C1 segment of cervical spinal cord (tissue), 14 donors: ENCODE measurements at regions not wholly inside any gene's neighbourhood (a gene's known extent, or its start where the extent isn't known, plus 50 kb on each side); places are given as distances from the start of the nearest gene placed in this dataset.
"Not testable (repeated sequence)": the region's sequence is repeated elsewhere in the genome, so short reads cannot be mapped to it uniquely, and the experiment has no call there.

Source experiments
- DNase-seq, 14 donors: peaks; one replicate each; lab custom pipeline; 2025; lab: John Stamatoyannopoulos, UW

DNA sequence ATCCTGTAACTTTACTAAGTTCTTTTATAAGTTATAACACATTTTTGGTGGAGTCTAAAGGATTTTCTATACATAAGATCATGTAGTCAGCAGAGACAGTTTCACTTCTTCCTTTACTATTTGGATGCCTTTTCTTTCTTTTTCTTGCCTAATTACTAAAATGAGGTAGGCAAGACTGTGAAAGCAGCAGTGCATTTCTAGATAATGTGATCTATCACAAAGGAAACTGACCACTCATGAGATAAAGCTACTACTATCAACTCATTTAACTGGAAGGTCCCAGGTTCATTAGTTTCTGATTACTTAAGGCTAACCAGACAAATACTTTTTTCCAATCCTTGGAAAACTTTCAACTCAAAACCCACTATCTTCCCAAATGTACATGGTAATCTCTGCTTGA lies 196.2 kb upstream of the E2F8 start:
- DNase-seq = no peak

- DNase-seq = no peak
Measured at GRCh38 chr11:19435306-19435989, 194.7 kb upstream of the E2F8 start.

- DNase-seq = no peak
Measured at GRCh38 chr11:19433791-19434190, 193.0 kb upstream of the E2F8 start.

DNA sequence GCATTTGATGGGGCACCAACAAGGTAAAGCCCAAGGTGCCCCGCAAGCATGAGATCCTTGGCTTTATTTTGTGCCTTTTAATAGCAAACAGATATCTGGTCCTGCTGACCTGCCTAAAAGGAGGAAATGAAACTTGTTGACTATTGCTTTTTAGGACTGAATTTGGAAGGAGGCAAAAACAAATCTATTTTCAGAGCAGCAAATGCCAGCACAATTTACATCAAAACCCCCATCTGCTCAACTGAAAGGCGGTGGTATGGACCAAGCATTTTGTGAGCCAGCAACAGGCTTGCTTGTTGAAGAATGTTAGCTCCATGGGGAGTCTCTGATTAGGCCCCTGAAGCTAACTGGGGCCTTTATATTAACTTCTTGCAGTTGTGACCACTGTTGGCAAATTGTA lies 192.6 kb upstream of the E2F8 start:
- no peak for DNase-seq

DNA sequence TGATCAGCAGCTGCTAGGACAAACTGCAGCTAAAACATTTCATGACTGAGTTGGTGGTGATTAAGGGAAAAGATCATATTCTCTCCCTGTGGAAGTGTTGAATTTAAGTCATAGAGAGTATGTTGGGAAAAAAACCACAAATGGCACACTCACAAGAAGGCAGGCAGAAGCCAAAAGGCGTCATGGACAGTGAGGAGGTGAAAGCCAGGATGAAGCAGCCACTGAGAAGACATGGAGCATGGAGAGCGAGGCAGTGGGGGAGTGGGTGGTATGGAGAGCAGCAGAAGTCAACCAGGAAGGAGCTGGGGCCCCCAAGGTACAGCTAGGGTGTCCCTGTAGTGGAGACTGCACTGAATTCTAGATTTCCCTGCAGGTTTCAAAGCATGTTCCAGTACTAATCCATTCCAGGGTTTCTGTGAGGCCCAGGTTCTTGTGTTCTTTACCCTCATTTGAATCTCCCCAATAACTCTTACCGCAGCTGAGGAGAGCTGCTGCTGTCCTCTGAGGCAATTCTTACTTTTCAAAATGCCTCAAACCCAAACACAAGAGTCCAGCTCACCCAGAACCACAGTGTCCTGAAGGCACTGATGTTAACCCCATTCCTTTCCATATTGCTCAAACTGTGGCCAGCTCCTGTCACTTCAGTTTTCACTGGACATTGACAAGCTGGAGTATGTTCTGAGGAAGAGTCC lies 191.8 kb upstream of the E2F8 start:
- no peak for DNase-seq

DNA sequence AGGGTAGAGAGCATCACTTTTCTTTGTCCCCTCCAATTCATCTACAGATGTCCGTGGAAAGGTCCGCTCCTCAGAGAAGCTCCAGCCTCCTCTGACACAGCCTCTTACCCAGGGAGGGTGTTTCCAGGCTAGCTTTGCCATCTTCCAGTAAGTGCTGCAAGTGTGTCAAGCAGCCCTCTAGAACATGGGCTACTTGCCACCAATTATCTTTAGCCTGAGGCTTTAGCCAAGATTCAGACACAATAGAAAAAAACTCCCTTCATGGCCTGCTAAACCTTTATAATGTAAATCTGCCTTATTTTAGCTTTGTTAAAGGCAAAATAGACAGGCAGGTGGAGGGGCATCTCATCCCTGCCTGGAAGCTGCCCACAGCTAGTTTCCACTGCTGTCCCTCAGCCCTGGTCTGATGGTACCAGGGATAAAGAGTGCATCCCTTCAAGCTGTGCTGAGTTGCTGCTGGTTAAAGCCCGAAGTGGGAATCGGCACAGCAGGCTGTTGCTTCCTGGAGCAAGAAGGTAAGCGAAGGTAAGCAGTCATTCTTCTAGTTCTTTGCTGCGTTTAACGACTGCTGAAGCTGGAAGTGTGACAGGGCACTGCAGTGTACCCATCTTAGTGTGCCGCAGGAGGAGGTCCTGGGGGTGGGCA lies 190.1 kb upstream of the E2F8 start:
- peak in 2 of 14 donors; percentile 1 to 47 for DNase-seq

DNA sequence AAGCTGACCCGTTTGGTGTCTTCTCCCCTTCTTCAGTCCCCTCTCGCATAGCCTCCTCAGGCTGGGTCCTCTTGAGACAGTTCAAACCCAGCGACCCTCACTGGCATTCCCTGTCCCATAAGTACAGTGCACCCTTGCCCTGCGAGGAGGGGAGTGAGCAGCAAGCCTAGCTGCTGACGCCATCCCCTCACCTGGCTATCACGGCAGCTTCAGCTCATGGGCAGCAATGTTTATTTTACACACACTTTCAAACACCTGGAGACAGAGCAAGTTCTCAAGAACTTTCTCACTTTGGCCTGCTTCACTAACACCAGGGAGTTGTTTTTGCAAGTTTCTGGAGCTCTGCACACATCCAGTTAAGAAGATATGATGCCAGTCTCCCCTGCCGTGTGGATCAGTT lies 189.6 kb upstream of the E2F8 start:
- DNase-seq = no peak

GRCh38 chr11:19429108-19429760 lies 188.5 kb upstream of the E2F8 start:
- no peak for DNase-seq

DNA sequence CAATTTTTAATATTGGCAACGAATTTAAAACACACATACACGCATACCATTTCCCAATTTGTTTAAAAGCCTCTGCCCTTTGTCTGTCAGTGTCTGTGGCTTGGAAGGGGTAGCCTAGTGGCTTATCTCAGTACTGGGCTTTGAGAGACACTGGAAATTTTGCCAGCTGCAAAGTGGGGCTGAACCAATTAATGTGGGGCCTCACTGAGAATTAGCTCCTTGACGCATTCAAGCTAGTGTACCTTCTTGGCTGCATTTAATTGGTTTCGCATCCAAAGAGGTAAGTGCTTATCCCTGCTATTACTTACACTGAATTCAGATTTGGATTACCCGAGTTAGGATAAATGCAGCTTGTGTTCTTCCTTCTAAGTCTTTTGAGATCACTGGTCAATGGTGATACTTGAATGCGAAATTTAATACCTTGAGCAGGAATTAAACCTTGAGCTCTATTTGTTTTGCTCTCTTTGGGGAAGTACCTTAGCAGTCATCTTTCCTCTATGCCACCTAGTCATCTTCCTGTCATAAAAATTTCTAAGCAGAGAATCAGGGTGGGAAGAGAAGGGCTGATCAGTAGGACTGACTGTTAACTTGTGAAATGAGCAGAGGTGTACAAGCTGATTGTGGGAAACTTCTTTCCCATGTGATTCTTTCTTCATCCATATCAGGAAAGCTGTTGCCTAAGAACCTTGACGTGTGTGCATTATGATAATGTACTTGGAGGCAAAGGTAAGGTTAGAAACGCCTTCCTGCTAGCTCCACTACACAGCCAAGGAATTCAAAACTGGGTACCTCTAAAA lies 187.7 kb upstream of the E2F8 start:
- DNase-seq = no peak

- DNase-seq = no peak
Measured at GRCh38 chr11:19426756-19427403, 186.1 kb upstream of the E2F8 start.

DNA sequence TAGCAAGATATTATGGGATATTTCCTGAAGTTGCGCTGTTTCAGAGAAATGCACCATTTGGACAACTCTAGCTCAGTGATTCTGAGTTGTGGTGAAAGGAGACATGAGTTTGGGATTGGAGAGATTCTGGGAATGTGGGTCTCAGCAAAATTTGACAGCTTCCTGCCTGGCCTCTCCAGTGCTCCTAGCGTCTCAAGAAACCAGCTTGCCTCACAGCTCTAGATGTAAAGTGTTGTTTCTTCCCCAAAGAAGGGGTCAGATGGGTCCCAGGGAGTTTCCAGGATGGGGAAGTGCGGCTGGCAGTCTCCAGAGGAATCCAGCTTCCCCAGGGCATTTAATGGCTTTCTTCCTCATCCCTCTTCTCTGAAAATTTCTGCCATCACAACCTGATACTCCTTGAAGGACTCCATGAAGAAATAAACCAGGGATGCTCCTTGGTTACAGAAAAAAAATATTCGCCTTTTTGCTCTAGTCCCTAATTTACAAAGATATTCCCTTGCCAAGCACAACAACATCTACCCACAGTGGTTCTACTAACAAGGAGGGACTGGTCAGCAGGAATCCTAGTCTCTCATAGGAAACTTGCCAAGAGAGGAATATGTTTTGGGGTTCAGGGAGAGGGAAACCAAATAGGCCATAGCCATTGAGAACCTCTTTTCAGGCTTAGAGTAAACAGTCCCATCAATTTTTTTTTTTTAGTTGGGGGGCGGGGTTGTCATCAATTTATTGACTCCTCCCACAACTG lies 185.4 kb upstream of the E2F8 start:
- no peak for DNase-seq

DNA sequence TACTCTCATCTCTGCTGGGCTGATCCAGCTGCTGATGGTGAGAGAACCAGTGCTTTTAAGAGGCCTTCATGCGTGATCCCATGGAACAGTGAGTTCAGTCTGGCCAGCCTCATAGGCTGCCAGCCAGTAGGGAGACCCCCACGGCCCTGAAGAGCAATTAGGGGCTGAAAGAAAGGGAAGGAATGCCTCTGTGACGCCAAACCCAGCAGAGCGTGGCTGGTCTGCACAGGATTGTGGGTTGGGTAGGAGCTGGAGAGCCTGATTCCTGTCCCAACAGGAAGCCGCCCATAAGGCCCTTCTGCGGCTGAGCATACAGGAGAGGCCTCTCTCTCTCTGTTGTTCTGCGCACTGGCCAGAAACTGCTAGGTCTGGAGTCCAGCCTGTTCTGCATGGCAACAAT lies 181.5 kb upstream of the E2F8 start:
- DNase-seq = no peak

GRCh38 chr11:19420868-19421533 lies 180.3 kb upstream of the E2F8 start:
- no peak for DNase-seq

DNA sequence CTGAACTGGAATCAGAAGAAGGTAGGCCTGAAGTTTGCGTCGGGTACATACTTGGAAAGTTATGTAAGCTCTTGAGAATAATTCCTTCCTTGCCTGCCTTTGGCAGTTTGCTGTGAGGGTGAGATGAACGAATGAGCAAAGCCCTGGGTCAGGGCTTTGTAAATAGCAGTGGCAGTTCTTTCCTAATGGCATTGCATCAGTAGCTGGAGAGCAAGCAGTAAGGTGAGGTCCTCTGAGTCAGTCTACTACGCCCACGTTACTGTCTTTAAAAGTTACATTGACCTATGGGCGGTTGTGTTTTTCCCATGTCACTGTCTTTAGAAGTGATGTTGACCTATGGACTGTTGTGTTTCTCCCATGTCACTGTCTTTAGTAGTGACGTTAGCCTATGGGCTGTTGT lies 179.1 kb upstream of the E2F8 start:
- no peak for DNase-seq

DNA sequence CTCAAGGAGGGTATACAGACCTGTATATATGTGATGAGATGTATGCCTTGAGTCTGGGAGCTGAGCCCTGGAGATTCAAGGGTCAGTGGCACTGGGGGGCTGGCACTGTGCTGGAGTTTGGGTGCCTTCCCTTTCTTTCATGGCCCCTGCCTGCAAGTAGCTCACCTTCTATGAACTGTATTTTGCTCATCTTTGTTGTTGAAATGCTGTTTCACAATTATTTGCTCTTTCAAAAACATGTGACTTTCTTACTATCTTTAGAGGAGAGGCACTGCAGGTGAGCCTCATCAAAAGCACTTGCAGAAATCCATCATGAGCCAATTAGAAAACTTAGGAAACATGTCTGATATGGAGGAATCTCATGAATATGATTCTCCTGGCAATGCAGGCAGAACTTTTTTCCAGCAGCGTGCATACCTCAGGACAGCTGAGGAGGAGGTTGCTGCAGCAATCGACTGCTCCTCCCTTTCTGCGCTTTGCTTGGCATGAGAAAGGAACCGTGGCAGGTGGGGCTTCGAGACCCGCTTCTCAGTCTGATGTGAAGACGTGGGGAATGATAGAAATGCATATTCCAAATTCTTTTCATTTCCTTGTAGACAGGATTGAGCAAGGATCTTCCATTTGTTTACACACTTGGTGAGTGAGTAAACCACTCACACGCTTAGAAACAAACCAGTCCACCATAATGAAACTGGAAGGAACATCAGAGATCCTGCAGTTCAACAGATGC lies 178.4 kb upstream of the E2F8 start:
- DNase-seq = no peak

DNA sequence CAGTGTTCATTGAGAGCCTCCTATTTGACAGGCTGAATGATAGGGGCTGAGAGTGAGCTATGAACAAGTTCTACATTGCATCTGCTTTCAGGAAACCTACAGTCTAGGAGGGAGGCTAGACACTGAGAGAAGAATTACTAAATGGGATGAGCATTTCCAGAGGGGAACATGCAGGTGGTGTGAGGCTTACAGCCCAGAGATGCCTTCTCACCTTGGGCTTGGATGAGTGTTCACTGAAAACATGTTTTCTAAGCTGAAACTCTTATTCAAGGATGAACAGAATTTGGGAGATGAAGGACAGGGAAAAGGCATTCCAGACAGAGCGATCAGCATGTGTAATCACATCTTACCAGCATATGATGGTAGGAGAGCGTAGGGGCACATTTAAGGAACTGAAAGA lies 177.5 kb upstream of the E2F8 start:
- DNase-seq = no peak

DNA sequence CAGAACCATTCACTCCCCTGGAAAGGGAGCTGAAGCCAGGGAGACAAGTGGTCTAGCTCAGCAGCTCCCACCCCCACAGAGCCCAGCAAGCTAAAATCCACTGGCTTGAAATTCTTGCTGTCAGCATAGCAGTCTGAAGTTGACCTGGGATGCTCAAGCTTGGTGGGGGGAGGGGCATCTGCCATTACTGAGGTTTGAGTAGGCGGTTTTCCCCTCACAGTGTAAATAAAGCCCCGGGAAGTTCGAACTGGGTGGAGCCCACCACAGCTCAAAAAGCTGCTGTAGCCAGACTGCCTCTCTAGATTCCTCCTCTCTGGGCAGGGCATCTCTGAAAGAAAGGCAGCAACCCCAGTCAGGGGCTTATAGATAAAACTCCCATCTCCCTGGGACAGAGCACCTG lies 171.3 kb upstream of the E2F8 start:
- not testable (repeated sequence) for DNase-seq

- DNase-seq = no peak
Measured at GRCh38 chr11:19410032-19410431, 169.3 kb upstream of the E2F8 start.

DNA sequence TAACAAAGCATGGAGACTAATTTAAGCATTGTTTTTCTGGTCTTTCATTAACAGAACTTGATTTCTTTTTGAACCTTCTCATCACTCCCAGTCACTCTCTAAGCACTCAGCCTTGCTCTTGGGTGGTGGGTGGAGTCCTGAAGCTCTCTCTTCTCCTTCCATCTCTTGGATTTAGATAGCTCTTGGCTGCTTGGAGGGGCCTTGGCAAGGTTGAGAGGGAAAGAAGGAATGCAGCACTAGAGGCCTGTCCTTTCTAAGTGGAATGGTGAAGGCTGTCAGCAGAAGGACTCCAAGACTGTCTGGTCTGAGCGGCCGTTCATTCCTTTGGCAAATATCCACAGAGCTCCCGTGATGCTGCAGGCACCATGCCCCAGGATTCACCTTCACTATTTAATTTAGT lies 168.6 kb upstream of the E2F8 start:
- no peak for DNase-seq
